H9 (cell line): ENCODE measurements at regions not wholly inside any gene's neighbourhood (a gene's known extent, or its start where the extent isn't known, plus 50 kb on each side); places are given as distances from the start of the nearest gene placed in this dataset.

Source experiments
- DNase-seq: peaks from one replicate; pipeline ENCODE4 v3.0.0-alpha.2; 2017
- H2AFZ ChIP-seq: one replicate; pipeline ENCODE4 v1.6.1; 2013; ENCODE audit warnings: mild to moderate bottlenecking, low read length, control low read depth, moderate library complexity
- H2AK5ac ChIP-seq: 2 replicates; pipeline ENCODE4 v1.6.1; 2013; ENCODE audit warnings: low read length, control low read depth, mixed read lengths; ENCODE audit not compliant: insufficient read length
- H2BK120ac ChIP-seq: one replicate; pipeline ENCODE4 v1.6.1; 2013; ENCODE audit warnings: low read depth, mild to moderate bottlenecking, low read length, control low read depth, inconsistent platforms; ENCODE audit not compliant: poor library complexity, severe bottlenecking
- H2BK12ac ChIP-seq: 2 replicates; pipeline ENCODE4 v1.6.1; 2013; ENCODE audit warnings: low read length, control low read depth, mixed read lengths, low read depth; ENCODE audit not compliant: insufficient read length
- H2BK15ac ChIP-seq: 2 replicates; pipeline ENCODE4 v1.6.1; 2013; ENCODE audit warnings: low read depth, low read length, control low read depth
- H2BK20ac ChIP-seq: one replicate; pipeline ENCODE4 v1.6.1; 2013; ENCODE audit warnings: low read depth, mild to moderate bottlenecking, low read length, control low read depth, inconsistent platforms; ENCODE audit not compliant: poor library complexity, severe bottlenecking
- H2BK5ac ChIP-seq: 2 replicates; pipeline ENCODE4 v1.6.1; 2013; ENCODE audit warnings: low read length, control low read depth, mixed read lengths; ENCODE audit not compliant: insufficient read length
- H3K14ac ChIP-seq: 2 replicates; pipeline ENCODE4 v1.6.1; 2013; ENCODE audit warnings: low read length, control low read depth; ENCODE audit not compliant: insufficient read depth
- H3K18ac ChIP-seq: 2 replicates; pipeline ENCODE4 v1.6.1; 2013; ENCODE audit warnings: low read depth, mild to moderate bottlenecking, mixed read lengths, low read length, control low read depth; ENCODE audit not compliant: insufficient read length
- H3K23ac ChIP-seq: 2 replicates; pipeline ENCODE4 v1.6.1; 2013; ENCODE audit warnings: low read length, control low read depth, mixed read lengths, low read depth; ENCODE audit not compliant: insufficient read length
- H3K23me2 ChIP-seq: 2 replicates; pipeline ENCODE4 v1.6.1; 2013; ENCODE audit warnings: low read depth, mild to moderate bottlenecking, mixed read lengths, low read length, control low read depth; ENCODE audit not compliant: insufficient read length, poor library complexity, severe bottlenecking
- H3K27ac ChIP-seq: 2 replicates; pipeline ENCODE4 v1.5.1; 2013; ENCODE audit warnings: low read length, control low read depth, mixed read lengths, low read depth; ENCODE audit not compliant: insufficient read length
- H3K27me3 ChIP-seq: 2 replicates; pipeline ENCODE4 v1.6.1; 2013; ENCODE audit warnings: low read length, control low read depth, inconsistent platforms; ENCODE audit not compliant: insufficient read depth
- H3K4ac ChIP-seq: 2 replicates; pipeline ENCODE4 v1.6.1; 2013; ENCODE audit warnings: low read depth, mild to moderate bottlenecking, control low read depth, inconsistent platforms, low read length, moderate library complexity
- H3K4me1 ChIP-seq: 2 replicates; pipeline ENCODE4 v1.6.1; 2013; ENCODE audit warnings: low read length, control low read depth, inconsistent platforms; ENCODE audit not compliant: insufficient read depth
- H3K4me2 ChIP-seq: 2 replicates; pipeline ENCODE4 v1.6.1; 2013; ENCODE audit warnings: low read length, control low read depth, mixed read lengths; ENCODE audit not compliant: insufficient read length, insufficient read depth
- H3K56ac ChIP-seq: 2 replicates; pipeline ENCODE4 v1.6.1; 2013; ENCODE audit warnings: low read depth, mild to moderate bottlenecking, mixed read lengths, low read length, control low read depth; ENCODE audit not compliant: insufficient read length
- H3K79me1 ChIP-seq: 2 replicates; pipeline ENCODE4 v1.6.1; 2013; ENCODE audit warnings: low read depth, mild to moderate bottlenecking, moderate library complexity, low read length, control low read depth, inconsistent platforms; ENCODE audit not compliant: insufficient read depth, poor library complexity, severe bottlenecking
- H3K79me2 ChIP-seq: 2 replicates; pipeline ENCODE4 v1.6.1; 2013; ENCODE audit warnings: low read length, control low read depth, inconsistent platforms; ENCODE audit not compliant: insufficient read depth
- H3K9ac ChIP-seq: 2 replicates; pipeline ENCODE4 v1.6.1; 2013; ENCODE audit warnings: low read length, control low read depth, mixed read lengths; ENCODE audit not compliant: insufficient read length; ENCODE audit errors: extremely low read depth
- H3K9me3 ChIP-seq: one replicate; pipeline ENCODE4 v1.6.1; 2013; ENCODE audit warnings: low read depth, low read length, inconsistent platforms; ENCODE audit not compliant: control insufficient read depth
- H3T11ph ChIP-seq: one replicate; pipeline ENCODE4 v1.6.1; 2013; ENCODE audit warnings: mild to moderate bottlenecking, low read length, control low read depth, inconsistent platforms
- H4K20me1 ChIP-seq: one replicate; pipeline ENCODE4 v1.6.1; 2013; ENCODE audit not compliant: control insufficient read depth, insufficient read length, insufficient read depth
- H4K5ac ChIP-seq: 2 replicates; pipeline ENCODE4 v1.6.1; 2013; ENCODE audit warnings: low read depth, mild to moderate bottlenecking, mixed read lengths, low read length, control low read depth; ENCODE audit not compliant: insufficient read length
- H4K8ac ChIP-seq: replicated peaks from 2 replicates; pipeline ENCODE4 v1.6.1; 2013; ENCODE audit warnings: low read length, control low read depth, mixed read lengths, low read depth; ENCODE audit not compliant: insufficient read length
- H4K91ac ChIP-seq: 2 replicates; pipeline ENCODE4 v1.6.1; 2013; ENCODE audit warnings: low read depth, mild to moderate bottlenecking, moderate library complexity, mixed read lengths, low read length, control low read depth; ENCODE audit not compliant: insufficient read length
- H3K27ac Mint-ChIP-seq, 3 experiments: 2 replicates in 2 of 3; 3 replicates in 1 of 3; pipeline ENCODE4 v1.8.0; 2020 to 2021; ENCODE audit warnings: mixed read lengths in 3 of 3, mild to moderate bottlenecking in 1 of 3, moderate library complexity in 1 of 3
- H3K27me3 Mint-ChIP-seq: 2 replicates; pipeline ENCODE4 v1.8.0; 2021; ENCODE audit warnings: low read depth, mild to moderate bottlenecking, moderate library complexity, mixed read lengths
- H3K36me3 Mint-ChIP-seq, 3 experiments: 2 replicates in 2 of 3; 3 replicates in 1 of 3; pipeline ENCODE4 v1.8.0; 2020 to 2021; ENCODE audit warnings: low read depth in 3 of 3, mixed read lengths in 3 of 3; ENCODE audit not compliant: insufficient read depth in 1 of 3
- H3K4me1 Mint-ChIP-seq, 2 experiments: 2 replicates each; pipeline ENCODE4 v1.8.0; 2020; ENCODE audit warnings: mixed read lengths in 2 of 2
- H3K4me3 Mint-ChIP-seq, 2 experiments: 2 replicates in 1 of 2; 3 replicates in 1 of 2; pipeline ENCODE4 v1.8.0; 2020 to 2021; ENCODE audit warnings: mild to moderate bottlenecking in 2 of 2, mixed read lengths in 2 of 2, moderate library complexity in 1 of 2
- H3K9me3 Mint-ChIP-seq, 2 experiments: 2 replicates in 1 of 2; 3 replicates in 1 of 2; pipeline ENCODE4 v1.8.0; 2020; ENCODE audit warnings: mild to moderate bottlenecking in 2 of 2, mixed read lengths in 2 of 2, moderate library complexity in 1 of 2
- WGBS: extraction: QIAGEN DNeasy Blood & Tissue Kit; methylation state at CpG from one replicate; pipeline ENCODE4 v1.1.7; 2013; ENCODE audit warnings: missing lambda C conversion rate, low lambda C conversion rate, mixed read lengths; ENCODE audit not compliant: insufficient read length; ENCODE audit errors: extremely low coverage; 5-methylcytosine and 5-hydroxymethylcytosine counted together
- TF ChIP-seq, protein P1 (sequence below): fragments of 200-600 bp; sonication (generic); conservative IDR thresholded peaks from 3 replicates; pipeline ENCODE4 v1.8.0; 2021; ENCODE audit warnings: antibody characterized with exemption, mild to moderate bottlenecking

DNA sequence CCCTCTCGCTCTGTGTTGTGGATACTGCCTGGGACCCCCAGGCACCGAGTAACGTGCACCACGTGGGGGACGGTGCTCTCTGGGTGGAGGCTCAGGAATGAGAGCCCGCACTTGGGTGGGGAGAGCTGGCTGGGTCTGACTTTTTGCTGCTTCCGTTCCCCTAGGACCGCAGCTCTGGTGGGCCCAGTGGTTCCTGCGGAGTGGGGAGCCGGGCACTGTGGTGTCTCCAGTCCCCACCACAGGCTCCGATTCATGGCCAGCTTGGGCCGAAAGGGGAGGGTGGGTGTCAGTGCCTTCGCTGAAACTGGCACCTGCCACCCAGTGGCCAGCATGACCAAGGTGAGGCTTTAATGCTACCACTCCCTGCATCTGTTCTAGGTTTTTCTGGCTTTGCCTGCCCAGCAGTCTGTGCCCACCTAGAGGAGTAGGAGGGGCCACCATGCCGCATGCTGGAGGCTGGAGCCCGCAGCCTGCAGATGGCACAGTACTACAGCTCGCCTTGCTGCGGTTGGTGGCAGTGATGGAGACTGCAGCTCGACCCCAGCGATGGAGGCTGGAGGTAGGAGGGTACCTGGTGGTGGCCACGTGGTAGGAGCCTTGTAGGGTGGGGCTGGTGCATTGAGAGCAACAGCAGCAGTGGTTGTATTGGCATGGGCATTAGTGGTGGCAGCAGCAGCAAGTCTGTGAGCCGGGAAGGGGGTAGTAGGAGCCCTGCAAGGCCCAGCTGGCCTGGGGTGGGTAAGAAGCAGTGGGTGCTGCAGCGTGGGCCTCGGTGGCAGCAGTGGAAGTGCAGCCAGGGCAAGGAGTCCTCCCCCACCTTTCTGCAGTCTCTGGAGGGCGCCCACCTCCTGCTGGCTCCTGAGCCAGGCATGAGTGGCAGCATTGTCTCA, 118.8 kb upstream of the VPREB1 start:
- H3K4me1 ChIP-seq, result no peaks in the 10 kb centered on the region
- no peak overlapping the region for H3K27ac ChIP-seq
- TF ChIP-seq, protein P1, sequence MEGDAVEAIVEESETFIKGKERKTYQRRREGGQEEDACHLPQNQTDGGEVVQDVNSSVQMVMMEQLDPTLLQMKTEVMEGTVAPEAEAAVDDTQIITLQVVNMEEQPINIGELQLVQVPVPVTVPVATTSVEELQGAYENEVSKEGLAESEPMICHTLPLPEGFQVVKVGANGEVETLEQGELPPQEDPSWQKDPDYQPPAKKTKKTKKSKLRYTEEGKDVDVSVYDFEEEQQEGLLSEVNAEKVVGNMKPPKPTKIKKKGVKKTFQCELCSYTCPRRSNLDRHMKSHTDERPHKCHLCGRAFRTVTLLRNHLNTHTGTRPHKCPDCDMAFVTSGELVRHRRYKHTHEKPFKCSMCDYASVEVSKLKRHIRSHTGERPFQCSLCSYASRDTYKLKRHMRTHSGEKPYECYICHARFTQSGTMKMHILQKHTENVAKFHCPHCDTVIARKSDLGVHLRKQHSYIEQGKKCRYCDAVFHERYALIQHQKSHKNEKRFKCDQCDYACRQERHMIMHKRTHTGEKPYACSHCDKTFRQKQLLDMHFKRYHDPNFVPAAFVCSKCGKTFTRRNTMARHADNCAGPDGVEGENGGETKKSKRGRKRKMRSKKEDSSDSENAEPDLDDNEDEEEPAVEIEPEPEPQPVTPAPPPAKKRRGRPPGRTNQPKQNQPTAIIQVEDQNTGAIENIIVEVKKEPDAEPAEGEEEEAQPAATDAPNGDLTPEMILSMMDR, result no peak
- no peaks in the 10 kb centered on the region for H4K20me1 ChIP-seq
- H3K9me3 ChIP-seq, result no peaks in the 10 kb centered on the region
- no peak overlapping the region for H3K18ac ChIP-seq
- no peak overlapping the region for H3K4me2 ChIP-seq
- H3K79me2 ChIP-seq, result no peaks in the 10 kb centered on the region
- H3K9ac ChIP-seq, result no peak overlapping the region
- H3K79me1 ChIP-seq, result no peaks in the 10 kb centered on the region
- H4K8ac ChIP-seq, result no peak overlapping the region
- no peak overlapping the region for H3T11ph ChIP-seq
- H3K23me2 ChIP-seq, result no peaks in the 10 kb centered on the region
- no peak overlapping the region for H2AK5ac ChIP-seq
- no peak overlapping the region for H2BK20ac ChIP-seq
- Mint-ChIP-seq H3K27ac (no peak overlapping the region), H3K36me3 (no peaks in the 10 kb centered on the region), H3K4me1 (peaks cover 8 to 18% of the 10 kb centered on the region in 2 experiments; a peak in 2 of 4 replicates), H3K27me3 (peaks cover 97% of the 10 kb centered on the region), H3K9me3 (peaks cover 0 to 3% of the 10 kb centered on the region in 2 experiments; a peak in 1 of 5 replicates), H3K4me3 (no peak overlapping the region)
- DNase-seq, result no peak
- H2BK120ac ChIP-seq, result no peak overlapping the region
- no peak overlapping the region for H2BK5ac ChIP-seq
- WGBS, result no CpG with 5 or more reads among the region's 24 CpGs
- no peak overlapping the region for H2AFZ ChIP-seq
- H2BK15ac ChIP-seq, result no peak overlapping the region
- no peak overlapping the region for H3K23ac ChIP-seq
- no peak overlapping the region for H4K5ac ChIP-seq
- no peak overlapping the region for H3K4ac ChIP-seq
- no peak overlapping the region for H2BK12ac ChIP-seq
- H3K14ac ChIP-seq, result no peak overlapping the region; the same call in 1 of the 2 replicates
- H4K91ac ChIP-seq, result no peak overlapping the region
- H3K27me3 ChIP-seq, result peaks cover 36% of the 10 kb centered on the region; the same call in 1 of the 2 replicates
- H3K56ac ChIP-seq, result no peak overlapping the region
